ENCODE measurements at regions not wholly inside any gene's neighbourhood (a gene's known extent, or its start where the extent isn't known, plus 50 kb on each side); places are given as distances from the start of the nearest gene placed in this dataset.

GRCh38 chr6:122075917-122076316 is 323.5 kb upstream of the HSF2 start:
- DNase-seq = no peak

GRCh38 chr6:122077603-122078002 is 321.8 kb upstream of the HSF2 start:
- no peak for DNase-seq

GRCh38 chr6:122078481-122078880 is 321.0 kb upstream of the HSF2 start:
- DNase-seq = no peak

GRCh38 chr6:122079916-122080315 is 319.5 kb upstream of the HSF2 start:
- no peak for DNase-seq

- peak; percentile 3 for DNase-seq
These were observed 317.5 kb upstream of the HSF2 start for GRCh38 chr6:122081921-122082320.

GRCh38 chr6:122082370-122082769 is 317.1 kb upstream of the HSF2 start:
- no peak for DNase-seq

GRCh38 chr6:122092366-122092765 is 307.1 kb upstream of the HSF2 start:
- DNase-seq = no peak

- no peak for DNase-seq
These were observed 301.2 kb upstream of the HSF2 start for GRCh38 chr6:122098201-122098678.

- DNase-seq = no peak
These were observed 297.4 kb upstream of the HSF2 start for GRCh38 chr6:122102026-122102425.

GRCh38 chr6:122107256-122107852 is 292.1 kb upstream of the HSF2 start:
- DNase-seq = no peak

GRCh38 chr6:122109075-122109474 is 290.4 kb upstream of the HSF2 start:
- no peak for DNase-seq

GRCh38 chr6:122114717-122115116 is 284.7 kb upstream of the HSF2 start:
- no peak for DNase-seq

GRCh38 chr6:122116119-122116834 is 283.2 kb upstream of the HSF2 start:
- no peak for DNase-seq

- no peak for DNase-seq
These were observed 282.4 kb upstream of the HSF2 start for GRCh38 chr6:122116835-122117627.

GRCh38 chr6:122118945-122119506 is 280.4 kb upstream of the HSF2 start:
- DNase-seq = no peak

GRCh38 chr6:122122202-122122601 is 277.2 kb upstream of the HSF2 start:
- no peak for DNase-seq

GRCh38 chr6:122122686-122123085 is 276.8 kb upstream of the HSF2 start:
- DNase-seq = no peak

GRCh38 chr6:122124908-122125307 is 274.5 kb upstream of the HSF2 start:
- DNase-seq = no peak

- DNase-seq = no peak
These were observed 272.6 kb upstream of the HSF2 start for GRCh38 chr6:122126894-122127293.

GRCh38 chr6:122128445-122128844 is 271.0 kb upstream of the HSF2 start:
- DNase-seq = no peak

- DNase-seq = no peak
These were observed 270.0 kb upstream of the HSF2 start for GRCh38 chr6:122129313-122130025.

- DNase-seq = peak; percentile 3
These were observed 269.5 kb upstream of the HSF2 start for GRCh38 chr6:122130026-122130348.

GRCh38 chr6:122130518-122130917 is 268.9 kb upstream of the HSF2 start:
- DNase-seq = no peak

All from fibroblast of skin of back (primary cell).